ENCODE measurements at regions not wholly inside any gene's neighbourhood (a gene's known extent, or its start where the extent isn't known, plus 50 kb on each side); places are given as distances from the start of the nearest gene placed in this dataset.

DNA sequence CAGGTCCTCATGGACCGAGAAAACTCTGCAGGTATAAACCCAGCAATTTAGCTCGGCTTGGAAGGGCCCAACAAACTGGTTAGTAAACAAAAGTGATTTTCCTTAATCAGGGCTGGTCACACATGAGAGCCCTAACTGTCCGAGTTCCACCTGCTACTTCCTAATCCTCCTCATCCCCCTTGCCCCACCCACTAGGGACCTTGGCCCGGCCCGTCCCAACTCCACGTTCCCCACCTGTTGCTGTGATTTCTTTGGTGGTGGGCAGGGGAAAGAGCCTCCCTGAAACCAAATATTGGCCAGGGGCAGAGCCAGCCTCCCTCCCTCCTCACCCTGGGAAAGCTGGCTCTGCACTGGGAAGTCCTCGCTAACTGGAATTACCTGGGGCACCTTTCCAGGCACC is 304.2 kb upstream of the PROX1 start:
- Histone ChIP-seq H3K9me3 (ENCODE audit: control insufficient read depth, insufficient read depth, low read length) (peaks cover 18% of the 10 kb centered on the region), H3K4me1 (ENCODE audit: control insufficient read depth, insufficient read depth, low read length) (no peaks in the 10 kb centered on the region), H3K36me3 (ENCODE audit: control insufficient read depth, insufficient read depth, low read length) (no peaks in the 10 kb centered on the region), H3K56ac (ENCODE audit: extremely low read depth, insufficient read depth, low read length) (no peak overlapping the region), H2AK5ac (ENCODE audit: low read depth, low read length) (no peak overlapping the region), H4K91ac (ENCODE audit: insufficient read depth, low read depth, low read length) (no peak overlapping the region), H3K79me1 (ENCODE audit: low read depth in 1 of 2, low read length in 2 of 2) (no peaks in the 10 kb centered on the region), H4K5ac (ENCODE audit: low read depth, low read length) (no peak overlapping the region), H2BK15ac (ENCODE audit: low read depth, low read length) (no peak overlapping the region), H3K9ac (ENCODE audit: low read depth, low read length) (no peak overlapping the region), H3K4ac (ENCODE audit: low read depth, low read length) (no peak overlapping the region), H4K20me1 (ENCODE audit: insufficient read depth, low read length) (no peaks in the 10 kb centered on the region), H2AK9ac (replicated peaks; ENCODE audit: low read depth, low read length, poor library complexity) (no peak overlapping the region), H2BK5ac (ENCODE audit: low read depth, low read length, poor library complexity, severe bottlenecking) (no peak overlapping the region), H2BK120ac (ENCODE audit: low read depth, low read length) (no peak overlapping the region), H3K23ac (ENCODE audit: low read depth, low read length) (no peak overlapping the region), H2AFZ (replicated peaks; ENCODE audit: low read length, poor library complexity) (no peak overlapping the region), H4K8ac (ENCODE audit: low read depth in 2 of 2, low read length in 2 of 2) (no peak overlapping the region), H3K9me1 (ENCODE audit: insufficient read depth, low read length) (no peaks in the 10 kb centered on the region), H3K14ac (replicated peaks; ENCODE audit: low read depth, low read length) (no peak overlapping the region), H3K27me3 (ENCODE audit: control insufficient read depth, insufficient read depth, low read length) (no peaks in the 10 kb centered on the region), H3K4me3 (ENCODE audit: insufficient read depth, low read depth, low read length) (no peak overlapping the region), H3K27ac (ENCODE audit: insufficient read depth, low read length) (no peak overlapping the region), H3K18ac (ENCODE audit: low read depth, low read length) (no peak overlapping the region), H2BK20ac (ENCODE audit: low read depth, low read length) (no peak overlapping the region), H3K4me2 (ENCODE audit: low read depth, low read length) (no peak overlapping the region)
- no TSS peak for BruUV-seq (replicated peaks)
- in situ Hi-C loops (cut with MboI; ENCODE audit: low sequenced_read_pairs): no loop called here
- DNase-seq (no peak), ATAC-seq (ENCODE audit: low read depth) (no peak)
- intact Hi-C loops (cut with micrococcal nuclease): no loop called here
- 0% methylated on average over 2 of the region's 7 CpGs; no CpG with 5 or more reads in 1 of the 2 experiments for WGBS, 2 experiments (ENCODE audit: extremely low coverage in 2 of 2, insufficient read length in 1 of 2)
- CTCF ChIA-PET: no interaction called here
- POLR2A ChIA-PET (ENCODE audit: unreplicated experiment): no interaction called here
- dilution Hi-C loops (cut with HindIII; ENCODE audit: low sequenced_read_pairs, unreplicated experiment): no loop called here
- TF ChIP-seq CTCF (conservative IDR thresholded peaks at IDR 0.05; ENCODE audit: low read depth, low read length): no peak
- no peak for TF ChIP-seq MAZ (IDR thresholded peaks at IDR 0.05; ENCODE audit: borderline replicate concordance, low read depth, low read length)
- no peak for TF ChIP-seq RCOR1 (IDR thresholded peaks at IDR 0.05; ENCODE audit: insufficient replicate concordance, low read length)
- no peak for TF ChIP-seq RAD21 (IDR thresholded peaks at IDR 0.05; ENCODE audit: low read length)
- no peak for TF ChIP-seq POLR2A (IDR thresholded peaks at IDR 0.05; ENCODE audit: low read depth, low read length)
- no peak for TF ChIP-seq CEBPB (IDR thresholded peaks at IDR 0.05; ENCODE audit: low read depth, low read length)
- no peak for TF ChIP-seq ELK1 (IDR thresholded peaks at IDR 0.05; ENCODE audit: borderline replicate concordance, low read depth, low read length)

Measured in IMR-90 (cell line).